HCT116 (cell line): ENCODE measurements at regions not wholly inside any gene's neighbourhood (a gene's known extent, or its start where the extent isn't known, plus 50 kb on each side); places are given as distances from the start of the nearest gene placed in this dataset.

Experiments
- ATAC-seq: fragments of 200-7000 bp; cut with Tn5 transposase; 2 replicates; pipeline ENCODE4 v1.9.1; 2020; ENCODE audit warnings: mild to moderate bottlenecking, moderate library complexity
- BruUV-seq: library from RNA; stranded (reverse); fragments of 400-500 nt; replicated peaks from 2 replicates; lab custom pipeline; 2021; lab: Mats Ljungman, UMichigan
- CTCF ChIA-PET: fragments of 300-600 bp; sonication (Branson Sonifier 250); formaldehyde crosslinking; loops from one replicate; lab custom pipeline; 2021; ENCODE audit warnings: antibody characterized with exemption; lab: Charles Lee
- POLR2A ChIA-PET: fragments of 300-600, 350-600 bp; sonication (Branson Sonifier 250); formaldehyde crosslinking; loops from one replicate; lab custom pipeline; 2021; ENCODE audit warnings: antibody characterized with exemption; lab: Charles Lee
- RAD21 ChIA-PET, 2 experiments: fragments of 300-600 bp; sonication (Branson Sonifier 250); formaldehyde crosslinking; loops; one replicate each; lab custom pipeline; 2023; ENCODE audit warnings: low total read pairs in 2 of 2; ENCODE audit not compliant: uncharacterized antibody in 2 of 2, unreplicated experiment in 2 of 2, low non-redundant PET in 1 of 2; lab: Charles Lee
- DNase-seq: peaks from one replicate; pipeline ENCODE4 v3.0.0-alpha.2; 2010; ENCODE audit warnings: low read depth, low spot score
- H2AFZ ChIP-seq: fragments of 200-600 bp; shearing (Covaris generic), sonication (generic); 2 replicates; pipeline ENCODE4 v1.6.1; 2017; ENCODE audit warnings: low read depth, mixed run types, mixed read lengths, antibody characterized with exemption, low read length; ENCODE audit not compliant: poor library complexity, severe bottlenecking
- H3K27ac ChIP-seq: 2 replicates; pipeline ENCODE4 v1.5.1; 2012; ENCODE audit warnings: low read depth, low read length
- H3K27me3 ChIP-seq: fragments of 200-600 bp; sonication (generic); 2 replicates; pipeline ENCODE4 v1.6.1; 2016; ENCODE audit warnings: mixed run types, low read length, mixed read lengths; ENCODE audit not compliant: insufficient read depth
- H3K36me3 ChIP-seq, 2 experiments: fragments of 200-500 bp in 1 of 2; fragments of 200-600 bp in 1 of 2; sonication (Bioruptor generic) in 1 of 2; sonication (generic) in 1 of 2; 2 replicates each; pipeline versions ENCODE4 v1.5.1 to v1.6.1; 2014 to 2016; ENCODE audit warnings: low read length in 2 of 2, inconsistent platforms in 1 of 2, mixed read lengths in 1 of 2, mixed run types in 1 of 2; ENCODE audit not compliant: insufficient read depth in 2 of 2, control insufficient read depth in 1 of 2
- H3K4me1 ChIP-seq, 2 experiments: fragments of 200-600 bp in 1 of 2; sonication (generic) in 1 of 2; 2 replicates each; pipeline versions ENCODE4 v1.5.1 to v1.6.1; 2012 to 2017; ENCODE audit warnings: low read length in 2 of 2, inconsistent platforms in 1 of 2, mild to moderate bottlenecking in 1 of 2, mixed read lengths in 1 of 2, mixed run types in 1 of 2, moderate library complexity in 1 of 2; ENCODE audit not compliant: insufficient read depth in 2 of 2, control insufficient read depth in 1 of 2
- H3K4me2 ChIP-seq: fragments of 200-600 bp; sonication (generic); 2 replicates; pipeline ENCODE4 v1.6.1; 2017; ENCODE audit warnings: mixed run types, low read length, mixed read lengths
- H3K4me3 ChIP-seq, 2 experiments: fragments of 200-600 bp in 1 of 2; sonication (generic) in 1 of 2; replicated peaks in 1 of 2; 2 replicates each; pipeline ENCODE4 v1.5.1; 2011 to 2016; ENCODE audit warnings: low read length in 2 of 2, control low read depth in 1 of 2, low read depth in 1 of 2, mild to moderate bottlenecking in 1 of 2, mixed read lengths in 1 of 2, mixed run types in 1 of 2
- H3K79me2 ChIP-seq: fragments of 200-600 bp; sonication (generic); 2 replicates; pipeline ENCODE4 v1.6.1; 2017; ENCODE audit warnings: mild to moderate bottlenecking, mixed run types, low read length, moderate library complexity, mixed read lengths; ENCODE audit not compliant: insufficient read depth
- H3K9ac ChIP-seq: fragments of 200-600 bp; sonication (generic); 2 replicates; pipeline ENCODE4 v1.6.1; 2016; ENCODE audit warnings: low read length, mixed read lengths
- H3K9me2 ChIP-seq: fragments of 200-600 bp; sonication (generic), shearing (Covaris generic); 2 replicates; pipeline ENCODE4 v1.6.1; 2017; ENCODE audit warnings: mixed run types, mild to moderate bottlenecking, moderate library complexity; ENCODE audit not compliant: insufficient read depth
- H3K9me3 ChIP-seq, 2 experiments: fragments of 200-500 bp in 1 of 2; fragments of 200-600 bp in 1 of 2; sonication (Bioruptor generic) in 1 of 2; sonication (generic) in 1 of 2; 2 replicates each; pipeline ENCODE4 v1.6.1; 2014 to 2017; ENCODE audit warnings: low read length in 2 of 2, mixed read lengths in 2 of 2, inconsistent platforms in 1 of 2, low read depth in 1 of 2, mild to moderate bottlenecking in 1 of 2, mixed run types in 1 of 2, moderate library complexity in 1 of 2; ENCODE audit not compliant: control insufficient read depth in 1 of 2, insufficient read depth in 1 of 2
- H4K20me1 ChIP-seq: fragments of 200-600 bp; sonication (generic), shearing (Covaris generic); 2 replicates; pipeline ENCODE4 v1.6.1; 2017; ENCODE audit warnings: mixed run types, mild to moderate bottlenecking, moderate library complexity; ENCODE audit not compliant: insufficient read depth
- ATF3 ChIP-seq: IDR thresholded peaks from 2 replicates; pipeline ENCODE4 v1.6.1; 2012
- POLR2AphosphoS5 ChIP-seq: IDR thresholded peaks from 2 replicates; pipeline ENCODE4 v1.6.1; 2011; ENCODE audit warnings: mild to moderate bottlenecking, low read depth, low read length, moderate library complexity
- REST ChIP-seq: IDR thresholded peaks from 2 replicates; pipeline ENCODE4 v1.6.1; 2012; ENCODE audit warnings: low read depth
- SIN3A ChIP-seq: IDR thresholded peaks from 2 replicates; pipeline ENCODE4 v1.6.1; 2012; ENCODE audit warnings: low read depth
- ZFX ChIP-seq: fragments of 450-650 bp; IDR thresholded peaks from 2 replicates; pipeline ENCODE4 v1.6.1; 2017
- intact Hi-C: fragments of 100-400 bp; cut with micrococcal nuclease; formaldehyde crosslinking; loops from 2 replicates; pipeline ENCODE4 v1.10.0; 2022

GRCh38 chr12:41924111-41924510 is 220.6 kb downstream of the GXYLT1 start:
- ATAC-seq, result no peak
- CTCF ChIA-PET, result no interaction called here

More at GRCh38 chr12:41924111-41924510, 220.6 kb downstream of the GXYLT1 start:
- H3K27ac ChIP-seq, result no peak overlapping the region
- H4K20me1 ChIP-seq, result no peaks in the 10 kb centered on the region
- H3K4me1 ChIP-seq, result no peaks in the 10 kb centered on the region
- no peaks in the 10 kb centered on the region for H3K27me3 ChIP-seq
- DNase-seq, result no peak
- no peaks in the 10 kb centered on the region for H3K9me3 ChIP-seq
- H3K9ac ChIP-seq, result no peak overlapping the region
- POLR2A ChIA-PET, result no interaction called here
- intact Hi-C loops, result no loop called here
- BruUV-seq, result no TSS peak
- no peaks in the 10 kb centered on the region for H3K9me2 ChIP-seq
- RAD21 ChIA-PET, result no interaction called here
- no peak overlapping the region for H3K4me2 ChIP-seq
- no peak overlapping the region for H3K4me3 ChIP-seq
- H2AFZ ChIP-seq, result no peak overlapping the region
- H3K79me2 ChIP-seq, result no peaks in the 10 kb centered on the region
- no peak for TF ChIP-seq ZFX
- no peak for TF ChIP-seq ATF3
- TF ChIP-seq POLR2AphosphoS5, result no peak
- TF ChIP-seq REST, result no peak
- TF ChIP-seq SIN3A, result no peak
- H3K36me3 ChIP-seq, result no peaks in the 10 kb centered on the region
